Upper lobe of left lung (tissue), 6 donors: ENCODE measurements at regions not wholly inside any gene's neighbourhood (a gene's known extent, or its start where the extent isn't known, plus 50 kb on each side); places are given as distances from the start of the nearest gene placed in this dataset.

Source experiments
- ATAC-seq, 2 donors: fragments of 200-7000 bp; cut with Tn5 transposase; one replicate each; pipeline ENCODE4 v1.9.1; 2022; ENCODE audit warnings: mild to moderate bottlenecking in 2 of 2, moderate library complexity in 2 of 2; ENCODE audit not compliant: low FRiP score in 2 of 2
- DNase-seq, 2 donors: peaks; one replicate each; pipeline ENCODE4 v3.0.0-alpha.2; 2019 to 2020
- H3K27ac ChIP-seq, 4 donors: fragments of 200-600 bp; sonication (generic); one replicate each; pipeline ENCODE4 v1.5.1; 2016 to 2019
- H3K27me3 ChIP-seq, 4 donors: fragments of 200-600 bp; sonication (generic); one replicate each; pipeline ENCODE4 v1.5.1; 2017 to 2019
- H3K36me3 ChIP-seq, 4 donors: fragments of 200-600 bp; sonication (generic); one replicate each; pipeline ENCODE4 v1.5.1; 2016 to 2019
- H3K4me1 ChIP-seq, 4 donors: fragments of 200-600 bp; sonication (generic); one replicate each; pipeline ENCODE4 v1.5.1; 2018 to 2019
- H3K4me3 ChIP-seq, 4 donors: fragments of 200-600 bp; sonication (generic); one replicate each; pipeline ENCODE4 v1.5.1; 2017 to 2019; ENCODE audit warnings: mild to moderate bottlenecking in 2 of 4, moderate library complexity in 1 of 4
- H3K9me3 ChIP-seq, 4 donors: fragments of 200-600 bp; sonication (generic); one replicate each; pipeline ENCODE4 v1.5.1; 2018 to 2019
- EP300 ChIP-seq, 4 donors: sonication (generic); formaldehyde crosslinking; IDR thresholded peaks; one replicate each; pipeline ENCODE4 v1.5.1; 2017; ENCODE audit warnings: antibody characterized with exemption in 4 of 4, control low read depth in 2 of 4
- POLR2A ChIP-seq, 4 donors: fragments of 450-650 bp; IDR thresholded peaks; one replicate each; pipeline ENCODE4 v1.5.1; 2016 to 2017; ENCODE audit warnings: antibody characterized with exemption in 4 of 4, mild to moderate bottlenecking in 2 of 4
- POLR2AphosphoS5 ChIP-seq, 2 donors: sonication (generic); formaldehyde crosslinking; IDR thresholded peaks; one replicate each; pipeline ENCODE4 v1.5.1; 2017; ENCODE audit warnings: antibody characterized with exemption in 2 of 2
- WGBS, 2 donors: methylation state at CpG; one replicate each; pipeline ENCODE4 v1.1.5; 2017 to 2018; 5-methylcytosine and 5-hydroxymethylcytosine counted together
- TF ChIP-seq, protein P1 (sequence below), 6 experiments: fragments of 450-650 bp in 4 of 6; fragments of 200-600 bp in 2 of 6; sonication (generic) in 2 of 6; IDR thresholded peaks; one replicate each; pipeline ENCODE4 v1.5.1; 2016 to 2019; ENCODE audit warnings: antibody characterized with exemption in 6 of 6
- donor health status: DM: no; HTN: no; CAD: no; lungs with moderate emphysema.
- donor health status: DM: no; HTN: yes; CAD: no; lungs with severe emphysema.

DNA sequence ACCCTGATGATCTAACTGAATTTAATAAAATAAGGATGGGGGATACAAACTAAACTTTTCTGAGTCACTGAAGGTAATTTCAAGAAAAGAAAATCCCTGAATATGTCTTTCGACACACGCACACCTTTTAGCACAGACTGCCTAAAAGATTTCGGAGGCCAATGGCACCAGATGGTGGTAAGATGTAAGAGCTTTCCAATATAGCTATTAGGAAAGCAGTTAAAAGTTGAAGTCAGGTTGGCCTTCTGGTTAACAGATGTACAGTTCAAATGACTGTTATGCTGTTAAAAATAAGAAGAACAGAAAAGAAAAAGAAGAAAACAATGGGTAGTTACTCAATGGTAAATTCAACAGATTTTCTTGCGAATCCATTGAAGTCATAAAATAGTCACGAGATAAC, 80.7 kb upstream of the KRR1 start:
- H3K4me3 ChIP-seq, result no peak overlapping the region
- H3K27ac ChIP-seq, result no peak overlapping the region
- 93 to 95% methylated on average over 5 of the region's 5 CpGs for WGBS, 2 donors
- no peaks in the 10 kb centered on the region for H3K36me3 ChIP-seq
- no peaks in the 10 kb centered on the region for H3K4me1 ChIP-seq
- no peaks in the 10 kb centered on the region for H3K27me3 ChIP-seq
- no peaks in the 10 kb centered on the region for H3K9me3 ChIP-seq
- DNase-seq (no peak), ATAC-seq (no peak)
- no peak for TF ChIP-seq POLR2AphosphoS5 (IDR thresholded peaks at IDR 0.05)
- TF ChIP-seq POLR2A (IDR thresholded peaks at IDR 0.05), result no peak
- no peak for TF ChIP-seq EP300 (IDR thresholded peaks at IDR 0.05)

DNA sequence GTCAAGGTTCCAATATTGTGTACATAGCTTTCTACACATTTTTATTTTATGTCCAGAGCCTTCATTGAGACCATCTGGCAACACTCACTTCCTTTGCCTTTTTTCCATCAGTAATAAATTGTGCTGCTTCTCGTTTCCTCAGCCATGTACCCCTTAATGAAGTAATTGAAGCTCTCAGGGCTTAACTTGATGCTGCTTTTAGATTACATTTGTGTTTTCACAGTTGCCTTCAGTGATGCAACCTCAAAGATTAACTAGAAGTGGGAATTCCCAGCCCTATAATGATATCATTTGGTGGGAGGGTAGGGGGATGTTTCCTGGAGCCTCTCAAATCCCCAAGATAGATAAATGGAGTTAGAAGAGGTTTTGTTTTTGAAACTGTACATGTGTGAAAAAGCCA, 80.2 kb upstream of the KRR1 start:
- H3K4me3 ChIP-seq, result no peak overlapping the region
- WGBS, 2 donors, result 36 to 42% methylated on average over 1 of the region's 1 CpG
- no peak overlapping the region for H3K27ac ChIP-seq
- TF ChIP-seq POLR2AphosphoS5 (IDR thresholded peaks at IDR 0.05), result no peak
- TF ChIP-seq POLR2A (IDR thresholded peaks at IDR 0.05), result no peak
- TF ChIP-seq EP300 (IDR thresholded peaks at IDR 0.05), result no peak
- TF ChIP-seq, protein P1, sequence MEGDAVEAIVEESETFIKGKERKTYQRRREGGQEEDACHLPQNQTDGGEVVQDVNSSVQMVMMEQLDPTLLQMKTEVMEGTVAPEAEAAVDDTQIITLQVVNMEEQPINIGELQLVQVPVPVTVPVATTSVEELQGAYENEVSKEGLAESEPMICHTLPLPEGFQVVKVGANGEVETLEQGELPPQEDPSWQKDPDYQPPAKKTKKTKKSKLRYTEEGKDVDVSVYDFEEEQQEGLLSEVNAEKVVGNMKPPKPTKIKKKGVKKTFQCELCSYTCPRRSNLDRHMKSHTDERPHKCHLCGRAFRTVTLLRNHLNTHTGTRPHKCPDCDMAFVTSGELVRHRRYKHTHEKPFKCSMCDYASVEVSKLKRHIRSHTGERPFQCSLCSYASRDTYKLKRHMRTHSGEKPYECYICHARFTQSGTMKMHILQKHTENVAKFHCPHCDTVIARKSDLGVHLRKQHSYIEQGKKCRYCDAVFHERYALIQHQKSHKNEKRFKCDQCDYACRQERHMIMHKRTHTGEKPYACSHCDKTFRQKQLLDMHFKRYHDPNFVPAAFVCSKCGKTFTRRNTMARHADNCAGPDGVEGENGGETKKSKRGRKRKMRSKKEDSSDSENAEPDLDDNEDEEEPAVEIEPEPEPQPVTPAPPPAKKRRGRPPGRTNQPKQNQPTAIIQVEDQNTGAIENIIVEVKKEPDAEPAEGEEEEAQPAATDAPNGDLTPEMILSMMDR (IDR thresholded peaks at IDR 0.05), result no peak
- H3K27me3 ChIP-seq, result no peaks in the 10 kb centered on the region
- DNase-seq, result no peak
- no peaks in the 10 kb centered on the region for H3K36me3 ChIP-seq
- no peak for ATAC-seq
- no peaks in the 10 kb centered on the region for H3K9me3 ChIP-seq
- no peaks in the 10 kb centered on the region for H3K4me1 ChIP-seq

DNA sequence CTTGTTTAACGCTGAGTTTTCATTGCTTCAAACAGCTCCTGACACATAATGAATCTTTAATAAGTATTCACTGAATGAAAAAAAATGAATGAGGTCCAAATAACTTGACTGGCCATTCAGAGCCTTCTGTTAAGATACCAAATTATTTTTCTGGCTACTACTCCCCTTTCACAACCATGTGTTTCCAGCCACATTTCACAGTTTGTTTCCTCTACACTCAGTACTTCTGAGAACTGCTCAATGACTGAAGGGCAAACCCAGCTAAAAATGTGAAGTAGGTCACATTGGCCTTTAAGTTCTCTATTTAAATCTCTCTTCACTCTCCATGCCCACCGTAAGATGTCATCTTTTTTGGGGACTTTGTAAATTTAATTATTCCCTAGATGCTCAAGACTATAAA, 78.4 kb upstream of the KRR1 start:
- Histone ChIP-seq H3K36me3 (no peaks in the 10 kb centered on the region), H3K4me3 (no peak overlapping the region), H3K4me1 (no peaks in the 10 kb centered on the region), H3K27me3 (no peaks in the 10 kb centered on the region), H3K9me3 (no peaks in the 10 kb centered on the region), H3K27ac (no peak overlapping the region)
- no peak for DNase-seq
- TF ChIP-seq EP300 (IDR thresholded peaks at IDR 0.05) (no peak), POLR2AphosphoS5 (IDR thresholded peaks at IDR 0.05) (no peak), POLR2A (IDR thresholded peaks at IDR 0.05) (no peak)
- TF ChIP-seq, protein P1 (IDR thresholded peaks at IDR 0.05), result no peak
- no peak for ATAC-seq
- WGBS, 2 donors, result 26 to 29% methylated on average over 2 of the region's 2 CpGs

DNA sequence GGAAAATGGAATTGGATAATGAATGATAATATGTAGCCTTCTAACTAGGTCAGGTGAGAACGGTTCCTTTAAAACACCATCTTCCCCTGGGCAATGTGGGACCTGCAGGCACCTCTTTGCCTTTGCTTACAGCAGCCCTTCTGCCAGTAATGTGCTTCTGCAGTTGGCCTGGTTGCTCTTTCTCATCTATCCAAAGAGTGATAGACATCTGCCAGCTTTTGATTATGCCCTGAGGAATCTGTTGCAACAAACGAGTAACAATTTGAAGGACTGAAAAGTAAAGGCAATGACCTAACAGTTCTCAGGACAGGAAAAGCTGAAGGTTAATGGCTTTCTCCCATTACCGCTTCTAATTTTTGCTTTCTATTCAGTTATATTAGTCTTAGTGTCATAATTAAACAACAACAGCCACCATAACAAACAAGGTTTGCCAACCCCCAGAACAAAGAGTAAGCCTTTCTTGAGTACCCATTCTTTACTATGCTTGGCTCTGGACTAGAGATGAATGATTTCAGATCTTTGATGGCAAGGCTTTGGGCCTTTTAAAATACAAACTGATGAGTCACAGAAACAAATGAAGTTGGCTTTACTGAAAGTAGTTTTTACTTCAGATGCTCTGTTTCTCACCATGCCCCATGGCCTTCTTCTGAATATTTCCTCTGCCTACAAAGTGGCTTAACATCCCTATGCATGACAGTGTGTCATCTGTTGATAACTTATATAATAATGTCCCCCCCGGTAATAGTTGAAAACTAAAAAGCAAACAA, 76.1 kb upstream of the KRR1 start:
- WGBS, 2 donors, result 90% methylated on average over 4 of the region's 4 CpGs
- TF ChIP-seq POLR2A (IDR thresholded peaks at IDR 0.05) (no peak), POLR2AphosphoS5 (IDR thresholded peaks at IDR 0.05) (no peak), EP300 (IDR thresholded peaks at IDR 0.05) (no peak)
- TF ChIP-seq, protein P1 (IDR thresholded peaks at IDR 0.05), result no peak
- Histone ChIP-seq H3K4me1 (no peaks in the 10 kb centered on the region), H3K27ac (no peak overlapping the region), H3K27me3 (no peaks in the 10 kb centered on the region), H3K36me3 (no peaks in the 10 kb centered on the region), H3K4me3 (no peak overlapping the region), H3K9me3 (no peaks in the 10 kb centered on the region)
- no peak for ATAC-seq
- DNase-seq, result no peak

DNA sequence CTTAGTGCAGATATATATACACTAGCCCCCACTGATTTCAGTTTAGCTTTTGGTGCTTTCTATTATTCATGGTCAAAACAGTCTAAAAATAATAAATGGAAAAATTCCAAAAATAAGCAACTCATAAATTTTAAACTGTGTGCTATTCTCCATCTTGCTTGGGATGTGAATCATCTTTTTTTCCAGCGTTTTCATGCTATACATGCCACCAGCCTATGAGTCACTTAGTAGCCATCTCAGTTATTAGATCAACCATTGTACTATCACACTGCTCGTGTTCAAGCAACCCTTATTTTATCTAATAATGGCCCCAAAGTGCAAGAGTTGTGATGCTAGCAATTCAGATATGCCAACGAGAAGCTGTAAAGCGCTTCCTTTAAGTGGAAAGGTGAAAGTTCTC, 73.9 kb upstream of the KRR1 start:
- ATAC-seq (no peak), DNase-seq (no peak)
- H3K9me3 ChIP-seq, result no peaks in the 10 kb centered on the region
- no peak overlapping the region for H3K4me3 ChIP-seq
- H3K27ac ChIP-seq, result no peak overlapping the region
- H3K27me3 ChIP-seq, result no peaks in the 10 kb centered on the region
- H3K4me1 ChIP-seq, result no peaks in the 10 kb centered on the region
- TF ChIP-seq EP300 (IDR thresholded peaks at IDR 0.05) (no peak), POLR2AphosphoS5 (IDR thresholded peaks at IDR 0.05) (no peak), POLR2A (IDR thresholded peaks at IDR 0.05) (no peak)
- TF ChIP-seq, protein P1 (IDR thresholded peaks at IDR 0.05), result no peak
- 84 to 91% methylated on average over 4 of the region's 4 CpGs for WGBS, 2 donors
- no peaks in the 10 kb centered on the region for H3K36me3 ChIP-seq
